Kidney glomerular epithelial cell (primary cell): ENCODE measurements at regions not wholly inside any gene's neighbourhood (a gene's known extent, or its start where the extent isn't known, plus 50 kb on each side); places are given as distances from the start of the nearest gene placed in this dataset.
"Not testable (repeated sequence)": the region's sequence is repeated elsewhere in the genome, so short reads cannot be mapped to it uniquely, and the experiment has no call there.

ENCODE experiments used
- DNase-seq: peaks from one replicate; lab custom pipeline; 2025; lab: John Stamatoyannopoulos, UW

GRCh38 chr14:66015071-66015780 is 470.9 kb upstream of the CCDC196 start:
- no peak for DNase-seq

DNA sequence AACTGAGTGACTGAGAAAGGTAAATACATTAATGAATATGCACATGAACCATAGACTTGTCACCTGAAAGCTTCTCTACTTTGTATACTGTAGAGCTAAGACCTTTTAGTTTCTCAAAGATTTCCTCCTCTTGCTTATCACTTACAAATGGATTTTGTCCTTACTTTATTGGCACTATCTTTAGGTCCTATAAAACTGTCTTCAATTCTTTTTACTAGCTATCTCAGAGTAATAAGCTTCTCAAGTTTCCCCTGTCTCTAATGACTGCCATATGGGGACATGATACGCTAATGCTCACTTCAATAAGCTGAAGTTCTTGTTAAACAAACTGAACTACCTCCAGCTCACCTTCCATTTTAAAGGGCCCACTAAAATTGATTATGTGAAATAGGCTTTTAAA is 468.2 kb upstream of the CCDC196 start:
- DNase-seq: no peak

DNA sequence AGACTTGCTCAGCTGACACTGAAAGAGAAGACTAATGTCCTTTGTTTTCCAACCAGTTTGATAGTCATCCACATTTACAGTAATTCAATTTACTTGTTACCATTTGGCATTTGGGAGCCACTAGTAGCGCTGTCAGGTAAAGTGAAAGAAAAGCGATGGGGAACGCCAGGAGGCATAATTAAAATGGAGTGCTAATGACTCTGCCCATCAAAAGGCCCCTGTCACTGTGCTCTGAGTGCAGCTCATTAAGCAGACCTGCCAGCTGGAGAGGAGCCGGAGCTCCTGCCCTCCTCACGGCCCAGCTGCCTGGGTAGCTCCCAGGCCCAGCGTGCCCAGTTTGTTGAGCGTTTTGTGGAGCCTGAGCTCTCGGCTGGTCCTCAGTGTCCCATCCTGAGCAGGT is 463.6 kb upstream of the CCDC196 start:
- DNase-seq: no peak

GRCh38 chr14:66025779-66026178 is 460.4 kb upstream of the CCDC196 start:
- no peak for DNase-seq

- DNase-seq: not testable (repeated sequence)
Observed at GRCh38 chr14:66031981-66032380, 454.2 kb upstream of the CCDC196 start.

GRCh38 chr14:66032800-66033199 is 453.4 kb upstream of the CCDC196 start:
- no peak for DNase-seq

DNA sequence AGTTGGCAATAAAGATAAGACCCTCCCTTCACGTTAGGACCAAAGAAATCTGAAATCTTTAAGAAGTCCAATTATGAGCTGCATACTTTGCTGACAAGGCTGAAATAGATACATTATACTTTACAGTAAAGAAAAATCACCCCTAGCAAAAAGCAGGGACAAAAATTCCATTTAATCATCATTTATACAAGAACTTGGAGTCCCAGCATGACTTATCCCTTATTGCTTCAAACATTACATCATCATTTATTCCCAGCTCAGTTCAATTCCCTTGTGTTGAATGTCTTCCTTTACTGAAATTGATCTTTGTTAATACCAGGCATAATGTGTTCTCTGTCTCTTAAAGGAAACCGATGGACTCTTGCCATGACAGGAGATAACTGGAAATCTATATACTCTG is 449.6 kb upstream of the CCDC196 start:
- no peak for DNase-seq

DNA sequence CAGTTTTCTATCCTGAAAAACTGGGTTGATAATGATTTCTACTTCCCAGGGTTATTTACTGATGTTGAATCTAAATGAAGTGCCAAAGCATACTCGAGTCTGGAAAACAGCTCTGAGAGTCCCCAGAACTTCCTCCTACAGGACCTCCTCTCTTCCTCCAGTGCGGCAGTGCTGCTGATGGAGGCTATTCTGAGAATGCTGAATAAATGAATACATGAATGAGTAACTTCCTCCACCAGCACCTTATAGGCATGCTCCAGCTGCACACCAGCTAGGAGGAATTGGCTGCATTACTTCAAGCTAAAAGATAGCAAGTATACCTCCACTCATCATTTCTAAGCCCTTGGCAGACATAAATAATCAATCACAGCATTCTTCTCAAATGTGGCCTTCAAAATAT is 448.8 kb upstream of the CCDC196 start:
- no peak for DNase-seq

- DNase-seq: no peak
Observed at GRCh38 chr14:66038212-66038611, 448.0 kb upstream of the CCDC196 start.

- DNase-seq: peak; percentile 37
Observed at GRCh38 chr14:66038618-66039017, 447.6 kb upstream of the CCDC196 start.

DNA sequence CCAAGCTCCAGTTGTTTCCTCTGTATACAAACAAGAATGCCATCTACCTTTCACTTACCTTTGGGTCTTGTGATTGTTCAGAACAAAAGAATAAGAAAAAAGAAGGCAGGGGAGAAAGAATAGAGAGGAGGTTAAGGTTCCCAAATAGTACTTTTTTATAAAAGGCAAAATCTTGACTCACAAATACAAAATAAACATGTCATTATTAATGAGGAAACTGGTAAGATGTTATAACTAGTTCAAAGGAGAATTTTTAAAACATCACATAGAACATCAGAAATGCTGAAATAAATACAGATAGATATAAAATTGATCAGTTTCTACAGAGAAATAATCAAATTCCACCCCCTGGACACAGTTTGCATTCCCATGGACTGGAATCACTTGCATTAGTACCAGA is 446.7 kb upstream of the CCDC196 start:
- no peak for DNase-seq

DNA sequence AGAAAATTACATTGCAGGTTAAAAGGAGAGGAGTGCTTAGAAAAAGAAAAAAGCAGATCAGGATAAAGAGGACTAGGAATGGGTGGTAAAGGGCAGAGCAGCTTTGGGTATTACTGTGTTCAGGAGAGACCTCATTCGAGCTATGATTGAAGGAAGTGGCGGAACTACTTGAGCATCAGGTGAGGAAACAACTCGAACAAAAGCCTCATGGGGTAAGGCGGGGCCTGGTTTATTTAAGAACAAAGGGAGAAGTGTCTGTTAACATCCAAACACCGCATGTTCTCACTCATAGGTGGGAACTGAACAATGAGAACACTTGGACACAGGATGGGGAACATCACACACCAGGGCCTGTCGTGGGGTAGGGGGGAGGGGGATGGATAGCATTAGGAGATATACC is 444.6 kb upstream of the CCDC196 start:
- DNase-seq: no peak

DNA sequence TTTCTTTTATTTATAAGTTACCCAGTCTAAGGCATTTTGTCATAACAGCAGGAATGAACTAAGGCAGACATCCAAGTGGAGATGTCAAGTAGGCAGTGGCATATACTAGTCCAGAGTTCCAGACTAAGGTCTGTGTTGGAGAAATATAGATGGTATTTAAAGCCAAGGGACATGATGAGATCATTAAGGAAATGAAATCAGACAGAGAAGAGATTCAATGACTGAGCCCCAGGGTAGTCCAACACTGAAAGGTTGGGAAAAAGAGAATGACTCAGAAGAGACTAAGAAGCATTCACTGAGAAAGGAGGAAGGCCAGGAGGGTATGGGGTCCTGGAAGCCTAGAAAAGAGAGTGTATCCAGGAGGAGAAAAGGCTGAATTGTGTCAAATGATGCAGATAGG is 442.2 kb upstream of the CCDC196 start:
- DNase-seq: peak; percentile 9

DNA sequence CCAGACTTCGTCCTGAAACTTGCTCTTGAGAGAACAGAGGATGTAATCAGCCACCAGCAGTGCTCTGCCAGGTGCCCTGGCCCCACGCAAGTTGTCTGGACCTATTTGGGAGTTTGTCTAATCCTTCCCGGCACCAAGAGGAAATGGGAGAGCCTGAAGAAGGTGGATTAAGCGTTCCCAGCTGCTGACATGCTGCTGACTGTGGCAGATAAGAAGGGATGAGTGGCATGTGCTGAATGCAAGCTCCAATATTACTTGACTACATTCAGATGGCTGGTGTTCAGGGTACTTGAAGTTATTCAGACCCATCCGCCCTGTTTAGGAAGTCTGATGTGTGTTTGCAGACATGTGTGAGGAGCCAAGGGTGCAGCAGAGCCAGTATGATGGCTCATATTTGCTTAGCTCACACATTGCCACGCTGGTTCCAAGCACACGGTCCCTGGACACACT is 440.6 kb upstream of the CCDC196 start:
- no peak for DNase-seq

GRCh38 chr14:66046035-66046434 is 440.1 kb upstream of the CCDC196 start:
- no peak for DNase-seq

GRCh38 chr14:66046591-66046990 is 439.6 kb upstream of the CCDC196 start:
- DNase-seq: no peak

GRCh38 chr14:66056268-66056907 is 429.8 kb upstream of the CCDC196 start:
- DNase-seq: no peak

GRCh38 chr14:66056926-66057552 is 429.1 kb upstream of the CCDC196 start:
- DNase-seq: no peak

- no peak for DNase-seq
Observed at GRCh38 chr14:66065188-66065587, 421.0 kb upstream of the CCDC196 start.

GRCh38 chr14:66066981-66067776 is 419.0 kb upstream of the CCDC196 start:
- DNase-seq: no peak

DNA sequence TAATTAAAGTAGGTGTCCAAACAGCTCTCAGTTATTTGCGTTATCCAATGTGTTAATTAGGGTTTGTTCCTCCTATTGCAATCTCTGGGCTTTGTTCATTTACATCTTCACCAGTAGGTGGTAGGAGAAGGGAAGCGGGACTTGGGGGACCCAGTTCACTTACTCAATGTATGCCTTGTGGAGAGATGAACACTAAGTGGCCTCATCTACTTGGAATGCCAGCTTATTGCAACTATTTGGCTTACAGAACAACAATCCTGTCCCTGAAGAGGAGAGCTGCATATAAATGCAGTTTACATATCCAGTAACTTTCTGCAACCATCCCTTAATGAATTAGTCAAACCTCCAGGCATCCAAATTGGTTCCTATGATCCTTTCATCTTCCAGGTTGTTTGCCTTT is 417.1 kb upstream of the CCDC196 start:
- no peak for DNase-seq

- DNase-seq: no peak
Observed at GRCh38 chr14:66069830-66070541, 416.2 kb upstream of the CCDC196 start.
